LoVo (cell line): ENCODE measurements at regions not wholly inside any gene's neighbourhood (a gene's known extent, or its start where the extent isn't known, plus 50 kb on each side); places are given as distances from the start of the nearest gene placed in this dataset.
"Not testable (repeated sequence)": the region's sequence is repeated elsewhere in the genome, so short reads cannot be mapped to it uniquely, and the experiment has no call there.

Experiments used
- DNase-seq: peaks from one replicate; pipeline ENCODE4 v3.0.0-alpha.2; 2016; ENCODE audit warnings: low spot score

DNA sequence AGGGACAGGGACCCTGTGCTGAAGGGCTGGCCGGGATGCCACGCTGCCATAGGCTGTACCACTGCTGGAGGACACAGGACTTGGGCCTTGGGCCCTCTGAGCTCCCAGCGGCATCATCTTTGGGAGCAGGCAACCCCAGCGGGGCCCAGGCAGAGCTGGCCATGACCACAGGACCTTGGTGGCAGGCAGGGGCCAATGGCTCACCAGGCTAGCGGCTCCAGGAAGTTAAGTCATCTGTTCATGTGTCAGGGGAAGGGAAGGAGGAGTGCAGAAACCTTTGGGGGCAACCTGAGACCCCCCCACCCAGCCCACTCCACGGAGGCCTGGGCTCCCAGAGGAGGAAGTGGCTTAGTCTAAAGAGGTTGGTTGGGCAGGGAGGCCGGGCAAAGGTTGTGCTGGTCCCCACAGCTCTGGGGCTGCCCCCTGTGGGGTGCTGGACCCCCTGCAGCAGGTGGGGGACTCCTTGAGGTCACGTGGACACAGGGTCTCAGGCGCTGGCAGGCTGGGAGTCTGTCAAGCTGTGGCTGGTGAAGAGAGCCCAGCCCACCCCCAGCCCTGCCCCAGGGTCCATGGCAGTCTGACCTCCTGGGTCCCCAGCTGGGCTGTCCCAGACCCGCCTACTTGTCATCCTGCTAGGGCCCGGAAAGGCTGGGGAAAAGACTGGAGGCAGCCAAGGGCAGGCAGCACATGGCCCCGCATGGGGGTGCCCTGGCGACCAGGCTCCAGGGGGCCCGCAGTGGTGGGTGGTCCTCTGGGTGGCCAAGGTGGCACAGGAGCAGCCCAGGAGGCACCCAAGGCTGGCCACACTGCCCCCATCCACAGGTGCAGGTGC, 184.3 kb downstream of the IGLL1 start:
- DNase-seq = no peak

DNA sequence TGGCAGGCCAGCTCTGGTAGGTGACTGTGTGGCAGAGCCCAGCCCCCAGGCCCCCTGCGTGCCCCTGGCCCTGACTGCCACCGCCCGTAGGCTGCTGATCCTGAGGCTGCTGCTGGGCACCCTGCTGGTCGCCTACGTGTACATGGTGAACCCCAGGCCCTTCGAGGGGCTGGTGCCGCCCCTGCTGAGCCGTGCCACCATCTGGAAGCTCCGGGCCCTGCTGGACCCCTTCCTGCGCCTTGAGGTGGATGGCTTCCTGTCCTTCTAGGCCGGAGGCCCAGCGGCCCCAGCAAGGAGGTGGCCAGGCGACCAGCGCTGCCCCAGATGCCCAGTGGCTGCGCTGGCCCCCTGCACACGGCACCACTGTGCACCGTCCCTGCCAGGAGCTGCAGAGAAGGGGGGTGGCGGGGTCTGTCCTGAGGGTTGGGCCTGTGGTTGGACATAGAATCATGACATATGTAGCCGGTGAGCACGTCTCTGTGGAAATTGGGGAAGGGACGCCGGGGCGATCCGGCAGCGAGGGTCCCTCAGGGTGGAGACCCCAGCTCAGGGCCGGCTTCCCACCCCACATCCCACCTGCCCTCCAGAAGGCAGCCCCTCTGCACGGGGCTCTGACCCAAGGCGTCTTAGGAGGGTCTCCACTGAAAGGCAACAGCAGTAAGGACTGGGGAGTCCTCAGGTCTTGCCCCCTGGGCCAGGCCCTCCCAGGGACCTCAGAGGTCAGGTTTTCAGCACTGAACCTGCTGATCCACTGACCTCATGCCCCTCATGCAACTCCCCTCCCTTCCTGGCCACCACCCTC, 185.4 kb downstream of the IGLL1 start:
- no peak for DNase-seq

DNA sequence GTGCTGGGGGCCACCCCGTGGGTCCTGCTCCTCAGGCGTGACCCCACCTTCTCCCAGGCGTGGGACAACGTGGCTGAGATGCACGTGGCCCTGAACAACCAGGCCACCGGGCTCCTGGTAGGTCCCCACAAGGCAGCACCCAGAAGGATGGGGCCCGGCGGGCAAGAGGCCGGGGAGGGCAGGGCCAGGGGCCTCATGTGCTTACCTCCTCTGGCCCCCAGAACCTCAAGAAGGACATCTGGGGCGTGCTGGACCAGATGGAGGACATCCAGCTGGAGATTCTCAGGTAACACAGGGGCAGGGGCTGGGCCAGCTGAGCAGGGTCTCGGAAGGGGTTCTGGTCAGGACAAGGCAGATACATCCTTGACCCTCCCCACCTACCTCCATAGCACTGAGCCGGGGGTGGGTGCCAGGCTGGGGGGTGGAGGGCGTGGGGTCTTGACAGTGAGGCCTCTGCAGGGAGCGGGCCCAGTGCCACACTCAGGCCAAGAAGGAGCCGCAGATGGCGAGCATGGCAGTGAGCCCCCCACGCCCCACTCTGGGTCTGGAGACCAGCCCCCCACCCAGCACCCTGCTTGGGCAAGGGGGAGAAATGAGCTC, 186.3 kb downstream of the IGLL1 start:
- no peak for DNase-seq

DNA sequence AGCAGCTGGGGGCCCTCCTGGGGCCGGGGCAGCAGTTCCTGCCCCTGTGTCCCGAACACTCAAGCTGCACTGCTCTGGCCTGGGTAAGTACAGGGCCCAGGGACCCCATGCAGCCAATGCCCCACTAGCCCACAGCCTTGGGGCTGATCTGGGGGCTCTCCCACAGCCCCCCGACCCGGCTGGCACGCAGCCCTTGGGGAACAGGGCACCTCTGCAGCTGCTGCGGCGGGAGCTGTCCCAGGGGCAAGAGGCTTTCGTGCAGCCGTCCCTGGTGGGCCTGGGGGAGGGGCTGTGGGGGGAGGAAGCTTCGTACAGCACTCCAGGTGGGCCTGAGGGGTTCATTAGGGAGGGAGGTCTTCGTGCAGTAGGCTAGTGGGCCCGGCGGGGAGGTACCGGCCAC, 186.9 kb downstream of the IGLL1 start:
- DNase-seq = not testable (repeated sequence)

DNA sequence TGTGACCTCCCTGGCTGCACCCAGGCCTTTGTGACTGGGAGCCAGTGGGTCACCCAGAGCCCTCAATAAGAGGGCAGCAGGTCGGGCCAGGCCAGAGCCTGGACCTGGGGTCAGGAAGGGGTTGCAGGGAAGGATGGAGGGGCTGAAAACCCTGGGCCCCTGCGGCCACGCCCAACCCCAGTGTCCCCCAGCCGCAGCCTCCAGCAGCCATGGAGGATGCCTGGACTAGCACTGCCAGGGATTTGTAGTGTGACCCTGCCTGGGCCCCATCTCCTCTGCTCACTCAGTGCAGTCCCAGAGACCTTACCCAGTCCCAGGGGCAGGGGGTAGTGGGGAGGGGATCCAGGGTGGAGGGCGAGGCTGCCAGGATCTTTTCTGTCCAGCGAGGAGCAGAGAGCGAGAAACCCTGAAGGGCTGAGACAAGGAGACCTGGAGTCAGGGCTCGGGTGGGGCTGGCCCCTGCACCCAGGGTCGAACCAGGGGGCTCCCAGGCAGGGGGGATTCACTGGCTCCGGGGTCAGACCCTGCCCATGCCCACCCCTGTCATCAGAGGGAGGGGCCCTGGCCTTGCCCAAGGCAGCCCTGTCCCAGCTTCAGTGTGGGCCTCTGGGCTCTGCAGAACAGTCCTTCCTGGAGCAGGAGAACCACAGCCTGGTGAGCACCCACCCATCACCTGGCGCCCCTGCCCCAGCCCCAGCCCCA, 187.5 kb downstream of the IGLL1 start:
- no peak for DNase-seq

DNA sequence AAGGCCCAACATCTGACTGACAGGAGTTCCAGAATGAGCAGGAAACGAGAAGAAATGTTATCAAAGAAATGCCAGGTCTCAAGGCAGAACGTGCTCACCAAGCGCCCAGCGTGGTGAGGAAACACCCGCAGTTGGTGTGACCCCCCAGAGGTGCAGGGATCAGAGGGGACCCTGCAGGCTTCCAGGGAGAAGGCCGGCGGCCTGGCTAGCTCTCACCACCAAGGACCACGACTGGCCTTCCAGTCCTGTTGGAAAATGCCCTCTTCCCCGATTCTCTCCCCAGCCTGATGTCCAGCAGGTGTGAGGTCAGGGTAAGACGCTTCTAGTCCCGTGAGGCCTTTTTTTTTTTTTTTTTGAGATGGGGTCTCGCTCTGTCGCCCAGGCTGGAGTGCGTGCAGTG, 189.1 kb downstream of the IGLL1 start:
- no peak for DNase-seq

DNA sequence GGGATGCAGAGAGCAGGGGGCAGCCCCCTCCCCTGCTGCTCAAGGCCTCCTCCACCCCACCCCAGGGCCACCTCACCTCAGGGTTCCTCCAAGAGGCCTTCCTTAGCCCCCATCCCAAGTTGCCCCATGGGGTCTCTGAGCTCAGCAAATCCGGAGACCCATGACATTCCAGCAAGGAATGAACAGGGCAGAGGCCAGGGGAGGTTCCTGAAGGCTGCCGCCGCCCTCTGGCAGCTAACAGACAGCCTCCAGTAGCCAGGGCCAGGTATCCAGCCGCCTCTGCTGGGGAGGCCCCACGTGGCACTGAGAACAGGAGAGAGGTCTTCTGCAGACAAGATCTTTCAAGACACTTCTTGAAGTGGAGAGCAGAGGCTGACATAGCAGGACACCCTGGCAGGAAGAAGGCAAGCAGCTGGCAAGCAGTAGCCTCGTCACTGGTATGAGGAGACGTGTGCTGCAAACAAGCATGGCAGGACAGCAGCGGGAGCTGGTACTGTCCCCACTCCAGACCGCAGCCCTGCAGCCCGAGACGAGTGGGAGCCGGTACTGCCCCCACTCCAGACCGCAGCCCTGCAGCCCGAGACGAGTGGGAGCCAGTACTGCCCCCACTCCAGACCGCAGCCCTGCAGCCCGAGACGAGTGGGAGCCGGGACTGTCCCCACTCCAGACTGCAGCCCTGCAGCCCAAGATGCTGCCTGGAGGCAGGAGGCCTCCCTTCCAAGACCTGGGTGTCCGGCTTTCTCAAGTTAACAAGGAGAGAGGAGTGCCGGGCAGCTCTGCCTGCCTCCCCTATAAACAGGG, 190.6 kb downstream of the IGLL1 start:
- DNase-seq = no peak

DNA sequence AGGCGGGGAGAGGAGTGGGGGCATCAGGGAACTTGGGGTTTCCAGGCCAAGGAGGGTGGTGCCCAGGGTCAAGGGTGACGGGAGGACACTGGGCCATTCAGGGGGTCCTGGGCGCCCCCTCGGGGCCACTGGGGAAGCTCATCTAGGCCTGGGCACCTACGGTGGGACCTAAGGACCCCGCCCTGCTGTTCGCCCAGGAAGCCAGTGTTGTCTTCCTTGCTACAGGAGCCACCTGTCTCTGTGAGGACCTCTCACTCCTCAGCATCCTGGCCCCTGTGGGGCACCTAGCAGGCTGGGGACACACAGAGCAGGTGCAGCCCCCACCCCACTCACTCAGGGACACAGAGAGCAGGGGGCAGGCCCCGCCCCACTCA, 191.6 kb downstream of the IGLL1 start:
- DNase-seq = no peak

DNA sequence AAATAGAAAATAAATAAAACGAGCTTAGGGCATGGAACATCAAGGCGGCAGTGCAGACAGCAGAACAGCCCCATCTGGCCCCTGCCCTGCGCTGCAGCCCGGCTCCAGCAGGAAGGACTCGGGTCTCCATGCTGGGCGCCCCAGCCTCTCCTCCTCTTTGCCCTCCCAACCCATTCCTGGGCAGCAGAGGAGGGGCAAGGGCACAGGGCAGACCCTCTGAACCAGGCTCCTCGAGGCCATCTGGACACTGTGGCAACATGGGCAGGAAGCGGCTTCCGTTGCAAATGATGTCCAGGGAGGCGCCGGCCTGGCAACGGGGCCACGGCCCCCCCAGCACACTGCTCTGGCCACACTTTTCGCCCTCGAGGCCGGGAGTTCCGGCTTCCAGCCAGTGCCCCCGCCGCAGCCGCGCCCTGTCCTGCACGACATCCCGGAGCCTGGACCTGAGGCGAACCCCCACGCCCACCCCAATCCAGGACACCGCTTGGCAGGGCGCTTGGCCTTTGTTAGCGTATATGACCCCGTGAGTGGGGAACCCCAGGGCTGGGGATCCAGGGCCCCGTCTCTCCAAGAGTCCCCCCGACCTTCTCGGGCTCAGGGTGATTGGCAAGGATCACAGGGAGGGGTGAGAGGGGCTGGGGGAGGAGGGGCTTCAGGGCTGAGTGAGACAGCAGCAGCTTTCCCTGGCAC, 192.1 kb downstream of the IGLL1 start:
- DNase-seq = no peak

DNA sequence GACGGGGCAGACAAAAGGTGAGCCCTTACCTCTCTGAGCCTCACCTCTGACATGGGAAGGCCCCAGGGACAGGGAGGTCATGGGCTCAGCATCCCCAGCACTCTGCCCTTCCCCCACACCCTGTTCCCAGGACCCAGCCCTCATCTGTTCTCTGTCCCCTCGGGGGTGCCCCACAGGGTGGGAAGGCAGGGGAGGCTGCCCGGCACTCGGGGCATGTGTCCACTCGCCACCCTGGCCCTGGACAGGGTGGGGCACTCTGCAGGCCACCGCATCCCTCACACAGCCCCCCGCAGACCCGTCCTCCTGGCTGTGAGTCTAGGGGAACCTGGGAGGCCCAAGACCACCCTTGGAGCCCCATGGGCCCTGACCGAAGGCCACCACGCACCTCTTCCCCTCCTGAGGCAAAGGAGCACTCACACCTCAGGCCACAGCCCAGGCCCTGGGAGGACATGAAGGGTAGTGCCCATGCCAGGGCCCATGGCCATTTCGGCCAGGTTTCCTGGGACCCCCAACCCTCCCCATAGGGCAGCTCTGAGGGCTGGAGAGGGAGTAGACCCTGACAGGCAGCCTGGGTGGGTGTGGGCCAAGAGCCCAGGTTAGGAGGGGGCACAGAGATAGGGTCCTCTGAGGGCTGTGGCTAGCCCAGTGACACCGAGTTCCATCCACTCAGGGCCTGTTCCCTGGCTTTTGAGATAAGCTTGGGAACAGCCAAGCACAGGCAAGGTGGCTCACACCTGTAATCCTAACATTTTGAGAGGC, 193.1 kb downstream of the IGLL1 start:
- DNase-seq = no peak

DNA sequence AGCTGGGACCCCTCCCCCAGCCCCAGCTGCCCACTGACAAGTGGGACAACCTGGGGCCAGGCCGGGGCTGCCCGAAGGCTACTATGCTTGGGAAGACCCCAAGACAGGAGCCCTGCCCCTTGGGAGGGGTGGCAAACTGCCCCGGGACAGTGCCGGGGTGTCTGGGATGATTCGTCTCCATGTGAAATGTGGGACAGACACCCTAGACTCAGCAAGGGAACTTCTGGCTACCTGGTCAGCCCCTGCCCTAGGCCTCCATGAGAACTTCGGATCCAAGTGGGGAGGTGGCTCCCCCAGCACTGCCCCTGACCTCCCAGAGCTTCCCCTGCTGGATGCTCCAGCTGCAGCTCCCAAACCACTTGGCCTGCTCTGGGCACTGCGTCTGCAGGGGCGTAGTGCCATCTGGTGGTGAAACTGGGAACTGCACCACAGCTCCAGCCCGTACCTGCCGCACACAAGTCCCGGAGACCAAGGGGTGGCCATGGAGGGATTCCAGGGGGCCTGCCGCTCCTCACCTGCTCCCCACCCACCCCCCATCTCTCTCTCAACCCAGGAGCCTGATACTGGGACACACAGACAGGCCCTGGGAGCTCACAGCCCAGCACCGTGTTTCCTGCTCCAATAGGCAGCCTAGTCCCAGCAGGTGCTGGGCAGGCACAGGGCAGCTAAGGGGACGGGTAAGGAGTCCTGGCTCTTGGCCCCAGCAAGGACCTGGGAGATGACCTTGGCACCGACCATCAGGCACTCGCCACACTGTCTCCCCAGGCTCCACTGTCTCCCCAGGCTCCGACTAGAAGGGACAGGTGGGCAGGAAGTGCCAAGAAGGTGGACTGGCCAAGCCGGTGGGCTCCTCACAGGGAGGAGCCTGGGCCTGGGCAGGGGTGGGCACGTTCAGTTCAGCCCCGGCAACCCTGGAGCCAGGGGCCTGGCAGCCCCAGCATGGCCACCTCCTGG, 194.1 kb downstream of the IGLL1 start:
- DNase-seq = peak; percentile 71

DNA sequence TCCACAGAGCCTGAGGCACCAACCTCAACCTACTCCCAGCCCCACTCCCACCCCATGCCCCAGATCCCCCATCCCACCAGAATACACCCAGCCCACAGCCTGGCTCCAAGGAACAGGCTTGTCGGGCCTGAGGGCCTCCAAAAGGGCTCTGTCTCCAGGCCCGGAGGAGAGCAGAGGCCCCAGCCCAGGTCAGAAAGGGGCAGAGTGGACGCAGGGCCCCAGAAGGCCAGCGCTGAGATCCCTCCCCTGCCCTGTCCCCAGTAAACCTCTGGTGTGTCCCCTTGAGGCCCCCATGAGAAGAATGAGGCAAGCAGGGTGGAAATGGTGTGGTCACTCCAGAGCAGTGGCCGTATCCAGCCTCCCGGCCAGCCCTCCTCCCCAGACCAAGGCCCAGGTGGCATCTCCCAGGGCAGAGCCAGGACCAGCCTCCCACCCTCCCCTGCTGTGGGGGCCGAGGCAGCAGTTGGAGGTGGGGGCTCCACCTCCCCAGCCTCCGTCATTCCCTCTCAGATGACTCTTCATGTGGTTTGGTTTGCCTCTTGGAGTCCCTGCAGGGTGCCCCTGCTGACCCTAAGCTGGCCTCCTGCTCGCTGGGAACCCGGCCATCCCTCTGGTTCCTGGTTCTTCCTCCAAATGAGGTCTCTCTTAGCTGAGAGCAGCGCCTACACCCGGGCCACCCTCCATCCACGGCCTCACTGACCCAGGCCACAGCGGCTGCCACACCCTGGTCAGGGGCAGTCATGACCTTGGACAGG, 195.0 kb downstream of the IGLL1 start:
- DNase-seq = no peak

DNA sequence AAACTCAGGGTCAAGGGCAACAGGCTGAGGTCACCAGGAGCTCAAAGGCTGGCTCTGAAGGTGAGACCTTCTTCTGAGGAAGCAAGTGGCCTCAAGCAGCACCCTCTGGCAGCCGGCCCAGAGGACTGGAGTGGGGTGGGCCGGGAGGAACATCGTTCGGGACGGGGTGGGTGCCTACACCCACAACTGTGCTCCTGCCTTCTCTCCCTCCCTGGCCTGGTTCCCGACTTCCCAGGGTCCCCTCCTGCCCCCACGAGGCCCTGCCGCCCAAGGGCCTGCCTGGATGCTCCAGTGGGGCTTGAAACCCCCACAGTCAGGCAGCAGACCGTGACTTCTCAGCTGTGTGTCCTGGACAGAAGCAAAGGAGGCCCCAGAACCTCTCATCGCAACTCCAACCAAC, 195.7 kb downstream of the IGLL1 start:
- no peak for DNase-seq

DNA sequence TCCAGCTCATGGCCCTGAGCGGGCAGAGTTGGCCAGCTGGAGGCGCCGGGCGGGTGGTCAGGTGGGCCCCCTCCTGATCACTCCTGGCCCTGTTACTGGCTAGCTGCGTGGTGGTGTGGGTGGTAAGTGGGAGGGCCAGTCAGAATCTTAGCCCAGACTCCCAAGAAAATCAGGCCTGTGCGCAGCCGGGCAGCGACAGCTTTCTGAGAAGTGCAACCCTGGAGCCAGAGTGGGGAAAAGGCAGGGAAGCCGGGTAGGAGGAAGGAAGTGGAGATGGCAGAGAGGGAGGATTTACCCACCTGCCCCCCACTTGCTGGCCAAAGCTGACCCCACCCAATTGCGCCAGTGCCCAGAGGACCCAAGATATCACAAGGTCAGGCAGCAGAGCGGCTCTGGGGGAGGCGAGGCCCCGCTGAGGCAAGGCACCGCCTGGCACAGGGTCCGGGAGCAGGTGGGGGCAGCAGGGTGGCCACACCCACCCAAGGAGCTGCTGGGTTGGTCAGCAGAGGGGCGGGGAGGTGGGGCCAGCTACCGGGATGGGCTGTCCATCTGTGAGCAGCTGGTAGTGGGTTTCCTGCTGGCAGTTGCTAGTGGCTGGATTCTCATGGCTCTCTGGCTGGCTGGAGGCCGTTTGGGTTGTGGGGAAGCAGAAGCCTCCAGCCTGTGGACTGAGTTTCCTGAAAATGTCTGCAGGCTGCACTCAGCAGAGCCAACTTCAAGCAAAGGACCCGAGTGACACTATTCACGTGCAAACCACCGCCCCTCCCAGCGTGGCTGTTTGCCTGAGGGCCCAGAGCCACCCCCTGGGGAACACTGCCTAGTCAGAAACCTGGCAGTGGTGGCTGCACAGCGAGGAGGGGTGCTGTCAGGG, 196.4 kb downstream of the IGLL1 start:
- DNase-seq = no peak

DNA sequence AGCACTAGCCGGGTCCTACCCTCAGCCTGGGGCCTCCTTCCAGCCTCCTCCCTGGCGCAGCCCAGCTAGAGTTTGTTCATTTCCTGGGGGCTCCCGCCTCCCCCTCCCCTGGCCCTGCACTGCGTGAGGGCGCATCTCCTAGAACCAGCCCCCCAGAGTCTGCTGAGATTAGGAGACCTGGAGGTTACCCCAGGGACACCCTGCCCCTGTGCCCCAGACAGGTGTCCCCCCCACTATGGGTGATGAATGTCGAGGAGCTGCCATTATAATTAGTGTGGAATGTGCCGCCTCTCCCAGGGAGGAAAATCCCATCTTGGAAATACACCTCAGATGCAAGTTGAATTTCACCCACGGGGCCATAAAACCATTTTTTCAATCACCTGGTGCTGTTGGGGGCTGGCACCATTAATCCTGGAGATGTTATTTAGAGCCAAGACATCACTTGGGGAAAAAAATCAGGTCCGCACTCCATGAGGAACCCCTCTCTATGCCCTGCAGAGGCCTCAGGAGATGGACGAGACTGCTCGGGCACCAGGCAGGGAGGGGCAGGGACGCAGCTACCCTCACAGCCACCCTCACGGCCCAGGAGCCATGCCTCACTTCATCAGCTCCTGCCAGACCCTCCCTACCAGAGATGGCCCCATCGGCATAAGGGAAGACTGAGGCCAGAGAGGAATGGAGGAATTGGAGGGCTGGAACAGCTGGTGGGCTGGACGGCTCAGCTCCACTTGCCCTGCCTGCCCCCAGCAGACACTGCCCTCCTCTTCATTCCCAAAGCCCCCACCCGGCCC, 197.5 kb downstream of the IGLL1 start:
- DNase-seq = no peak

DNA sequence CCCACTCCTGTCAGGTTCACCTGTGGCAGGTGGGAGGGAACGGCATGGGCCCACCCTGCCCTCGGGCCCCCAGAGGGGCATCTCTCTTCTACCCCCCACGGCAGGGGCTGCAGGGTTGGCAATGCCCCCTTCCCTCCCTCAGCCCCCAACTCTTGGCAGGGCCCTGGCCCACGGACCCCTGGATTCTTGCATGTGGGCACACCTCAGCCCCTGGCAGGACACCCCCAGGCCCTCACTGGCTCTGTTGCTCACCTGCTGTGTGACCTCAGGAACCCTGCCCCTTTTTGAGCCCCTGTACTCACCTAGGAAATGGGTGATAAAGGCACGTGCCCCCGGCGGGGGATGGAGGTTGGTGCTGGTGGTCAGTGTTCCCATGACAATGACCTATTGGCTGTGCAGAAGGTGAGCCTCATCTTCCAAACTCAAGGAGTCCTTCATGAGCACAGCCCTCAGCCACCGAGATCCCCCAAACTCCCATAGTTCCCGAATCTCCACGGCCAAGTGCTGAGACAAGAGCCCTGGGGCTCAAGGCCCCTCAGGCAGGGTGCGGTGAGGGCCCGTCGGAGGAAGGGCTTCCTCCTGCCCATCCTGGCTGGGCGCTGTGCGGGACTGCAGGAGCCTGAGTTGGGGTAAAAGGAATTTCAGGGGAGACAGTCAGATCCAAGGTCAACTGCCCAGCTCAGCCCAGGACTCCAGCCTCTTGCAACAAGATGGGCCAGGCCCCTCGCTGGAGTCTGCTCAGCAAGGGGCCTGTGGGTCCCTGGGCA, 198.2 kb downstream of the IGLL1 start:
- DNase-seq = no peak
